ENCODE measurements at regions not wholly inside any gene's neighbourhood (a gene's known extent, or its start where the extent isn't known, plus 50 kb on each side); places are given as distances from the start of the nearest gene placed in this dataset.

DNA sequence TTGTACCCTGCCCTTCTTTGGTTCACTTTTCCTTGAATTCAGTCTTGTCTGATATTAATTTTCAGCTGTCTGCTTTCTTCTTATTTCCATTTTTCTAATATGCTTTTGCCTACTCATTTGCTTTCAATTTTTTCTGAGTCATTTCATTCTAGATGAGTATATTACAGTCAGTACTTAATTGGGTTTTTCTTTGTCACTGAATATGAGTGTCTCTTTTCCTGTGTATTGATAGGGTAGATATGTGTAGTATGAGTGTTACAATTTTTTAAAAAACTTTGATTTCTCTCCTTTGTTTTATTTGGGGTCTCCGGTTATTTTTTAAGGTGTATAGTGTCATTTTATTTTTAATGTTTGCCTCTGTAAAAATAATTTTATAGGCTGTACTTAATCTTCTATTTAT, 222.2 kb downstream of the IDS start:
- Histone ChIP-seq H3K27ac (no peak overlapping the region), H3K4me2 (no peak overlapping the region), H3K36me3 (no peaks in the 10 kb centered on the region), H3K9me3 (no peaks in the 10 kb centered on the region), H3K9ac (no peak overlapping the region), H3K4me3 (no peak overlapping the region), H4K20me1 (no peaks in the 10 kb centered on the region), H3K4me1 (peaks cover 6% of the 10 kb centered on the region; the same call in 1 of the 2 replicates), H3K27me3 (no peaks in the 10 kb centered on the region)
- no peak for TF ChIP-seq Cebpa-rat (IDR thresholded peaks at IDR 0.05)

DNA sequence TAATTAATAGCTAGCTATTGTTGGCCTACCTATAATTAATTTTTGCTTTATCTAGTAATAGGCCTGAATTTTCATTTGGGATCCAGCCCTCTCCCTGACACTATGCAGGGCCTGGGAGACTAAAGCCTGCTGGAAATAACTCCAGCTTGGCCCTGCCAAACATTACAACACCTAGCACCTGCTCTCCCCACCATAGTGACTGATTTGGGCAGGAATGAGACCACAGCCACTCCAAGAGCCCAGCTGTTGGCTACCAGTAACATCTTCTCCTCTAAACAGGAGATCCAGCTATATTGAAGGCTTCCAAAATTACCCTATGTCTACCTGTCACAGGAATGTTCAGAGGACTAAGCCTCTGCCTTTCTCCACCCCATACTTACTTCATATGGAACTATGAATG, 225.1 kb downstream of the IDS start:
- Histone ChIP-seq H3K4me3 (no peak overlapping the region), H3K9ac (no peak overlapping the region), H4K20me1 (no peaks in the 10 kb centered on the region), H3K36me3 (no peaks in the 10 kb centered on the region), H3K9me3 (no peaks in the 10 kb centered on the region), H3K4me1 (no peaks in the 10 kb centered on the region), H3K27me3 (no peaks in the 10 kb centered on the region), H3K4me2 (no peak overlapping the region), H3K27ac (no peak overlapping the region)
- TF ChIP-seq Cebpa-rat (IDR thresholded peaks at IDR 0.05): no peak

DNA sequence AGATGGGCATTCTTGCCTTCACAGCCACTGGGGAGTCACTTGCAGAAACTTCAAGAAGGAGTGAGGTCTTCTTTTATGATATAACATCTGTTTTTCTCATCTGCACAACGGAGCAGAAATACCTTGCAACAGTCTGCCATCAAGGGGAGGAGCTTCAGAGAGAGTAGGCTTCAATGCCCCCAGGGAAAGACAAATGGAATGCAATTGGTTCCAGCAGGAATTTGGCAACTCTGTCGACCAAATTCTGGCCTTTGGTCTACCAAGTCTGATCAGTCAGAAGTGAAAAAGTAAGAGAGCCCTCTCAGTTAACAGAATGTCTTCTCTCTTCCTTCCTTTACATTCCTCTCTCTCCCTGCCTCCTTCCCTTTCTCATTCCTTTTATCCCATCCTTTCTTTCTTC, 229.3 kb downstream of the IDS start:
- Histone ChIP-seq H3K9ac (no peak overlapping the region), H3K4me3 (no peak overlapping the region), H3K27me3 (no peaks in the 10 kb centered on the region), H3K27ac (no peak overlapping the region), H3K4me2 (no peak overlapping the region), H3K9me3 (no peaks in the 10 kb centered on the region), H3K36me3 (no peaks in the 10 kb centered on the region), H3K4me1 (no peaks in the 10 kb centered on the region), H4K20me1 (no peaks in the 10 kb centered on the region)
- no peak for TF ChIP-seq Cebpa-rat (IDR thresholded peaks at IDR 0.05)

DNA sequence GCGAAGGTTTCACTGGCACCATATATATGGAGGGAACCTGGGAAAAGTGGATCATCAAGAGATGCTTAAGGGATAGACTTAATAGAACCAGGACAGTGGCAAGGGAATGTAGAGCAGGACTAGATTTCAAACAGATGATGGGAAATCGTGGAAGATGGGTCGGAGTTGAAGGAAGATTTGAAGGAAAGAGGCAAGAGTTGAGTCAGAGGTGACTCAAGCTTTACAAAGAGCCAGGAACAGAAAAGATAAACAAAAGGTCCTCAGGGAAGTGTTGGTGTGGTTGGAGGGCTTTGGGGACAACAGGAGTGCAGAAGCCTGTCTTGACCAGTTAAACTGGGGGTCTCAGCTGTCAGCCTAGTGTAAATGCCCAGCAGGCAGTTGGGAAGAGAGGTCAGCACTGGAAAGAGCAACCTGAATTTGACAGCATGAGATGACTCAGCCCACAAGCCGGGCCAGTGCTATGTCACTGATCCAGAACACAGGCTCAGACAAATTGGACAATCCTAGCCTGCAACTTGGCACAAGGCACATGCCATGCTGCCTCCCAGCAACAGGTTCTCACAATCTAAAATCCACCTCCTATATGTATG, 230.5 kb downstream of the IDS start:
- no peaks in the 10 kb centered on the region for H3K9me3 ChIP-seq
- TF ChIP-seq Cebpa-rat (IDR thresholded peaks at IDR 0.05): no peak
- H3K27me3 ChIP-seq: no peaks in the 10 kb centered on the region
- no peak overlapping the region for H3K4me2 ChIP-seq
- H3K36me3 ChIP-seq: no peaks in the 10 kb centered on the region
- H3K9ac ChIP-seq: no peak overlapping the region
- no peaks in the 10 kb centered on the region for H3K4me1 ChIP-seq
- H4K20me1 ChIP-seq: no peaks in the 10 kb centered on the region
- no peak overlapping the region for H3K27ac ChIP-seq
- H3K4me3 ChIP-seq: no peak overlapping the region

DNA sequence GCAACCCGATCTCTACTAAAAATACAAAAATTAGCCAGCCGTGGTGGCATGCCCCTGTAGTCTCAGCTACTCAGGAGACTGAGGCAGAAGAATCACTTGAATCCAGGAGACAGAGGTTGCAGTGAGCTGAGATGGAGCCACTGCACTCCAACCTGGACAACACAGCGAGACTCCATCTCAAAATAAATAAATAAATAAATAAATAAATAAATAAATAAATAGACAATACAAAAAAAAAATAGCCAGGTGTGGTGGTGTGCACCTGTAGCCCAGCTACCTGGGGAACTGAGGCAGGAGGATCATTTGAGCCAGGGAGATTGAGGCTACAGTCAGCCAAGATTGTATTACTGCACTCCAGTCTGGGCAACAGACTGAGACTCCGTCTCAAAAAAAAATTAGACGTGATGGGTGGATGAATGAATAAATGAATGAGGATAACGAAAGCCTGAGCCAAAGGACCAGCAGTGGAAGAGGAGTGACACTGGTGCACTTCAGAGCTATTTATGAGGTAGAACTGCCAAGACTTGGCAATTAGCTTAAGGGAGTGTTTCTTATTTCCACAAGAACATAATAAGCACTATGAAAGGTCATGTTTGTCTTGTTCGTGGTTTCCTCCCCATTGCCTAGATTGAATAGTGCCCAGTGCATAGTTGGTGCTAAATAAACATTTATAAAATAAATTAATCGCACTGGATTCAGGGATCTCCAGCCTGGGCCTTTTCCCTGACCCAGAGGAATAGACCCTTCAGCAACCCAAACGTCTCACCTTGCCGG, 232.2 kb downstream of the IDS start:
- Histone ChIP-seq H3K27me3 (no peaks in the 10 kb centered on the region), H3K4me3 (no peak overlapping the region), H3K9me3 (no peaks in the 10 kb centered on the region), H3K4me1 (no peaks in the 10 kb centered on the region), H3K27ac (no peak overlapping the region), H3K9ac (no peak overlapping the region), H4K20me1 (no peaks in the 10 kb centered on the region), H3K36me3 (no peaks in the 10 kb centered on the region), H3K4me2 (no peak overlapping the region)
- no peak for TF ChIP-seq Cebpa-rat (IDR thresholded peaks at IDR 0.05)

DNA sequence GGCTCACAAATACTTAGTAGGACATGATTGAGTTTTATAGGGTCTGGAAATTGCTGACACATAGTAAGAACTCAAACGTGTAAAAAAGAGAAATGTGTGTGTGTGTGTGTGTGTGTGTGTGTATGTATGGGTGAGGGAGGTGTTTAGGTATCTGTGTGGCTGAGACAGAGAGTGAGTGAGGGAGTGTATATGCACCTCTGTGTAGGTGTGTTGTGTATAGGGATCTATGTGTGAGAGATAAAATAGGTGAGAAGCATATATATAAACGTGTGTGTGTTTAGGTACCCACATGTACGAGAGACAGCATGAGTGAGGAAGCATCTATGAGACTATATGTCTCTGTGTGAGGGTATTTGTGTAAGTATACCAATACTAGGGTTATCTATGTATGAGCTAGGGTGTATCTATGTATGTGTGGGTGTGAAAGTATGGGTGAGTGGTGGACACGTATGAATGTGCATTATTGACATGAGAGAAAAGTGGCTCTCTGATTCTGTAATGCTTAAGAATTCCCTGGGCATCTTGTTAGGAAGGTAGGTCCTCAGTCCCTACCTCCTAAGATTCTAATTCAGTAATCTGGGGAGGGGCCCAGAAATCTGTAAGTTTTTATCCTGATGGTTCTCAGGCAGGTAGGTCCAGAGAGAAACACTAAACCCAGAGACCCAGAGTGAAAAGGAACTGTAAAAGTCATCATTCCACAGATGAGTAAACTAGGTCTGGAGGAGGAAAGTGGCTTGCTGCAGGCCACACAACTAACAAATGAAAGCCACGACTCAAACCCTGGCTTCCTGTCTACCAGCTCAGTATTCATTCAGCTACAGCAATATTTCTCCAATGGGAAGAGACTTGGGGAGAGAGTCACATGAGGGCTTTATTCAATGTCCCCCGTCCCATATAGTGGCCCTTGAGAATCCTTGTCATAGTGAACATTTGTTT, 237.0 kb downstream of the IDS start:
- Histone ChIP-seq H3K27me3 (no peaks in the 10 kb centered on the region), H4K20me1 (no peaks in the 10 kb centered on the region), H3K9ac (no peak overlapping the region), H3K4me2 (no peak overlapping the region), H3K4me3 (no peak overlapping the region), H3K27ac (no peak overlapping the region), H3K36me3 (no peaks in the 10 kb centered on the region), H3K9me3 (peaks cover 10% of the 10 kb centered on the region; the same call in 1 of the 2 replicates), H3K4me1 (no peaks in the 10 kb centered on the region)
- TF ChIP-seq Cebpa-rat (IDR thresholded peaks at IDR 0.05): no peak

DNA sequence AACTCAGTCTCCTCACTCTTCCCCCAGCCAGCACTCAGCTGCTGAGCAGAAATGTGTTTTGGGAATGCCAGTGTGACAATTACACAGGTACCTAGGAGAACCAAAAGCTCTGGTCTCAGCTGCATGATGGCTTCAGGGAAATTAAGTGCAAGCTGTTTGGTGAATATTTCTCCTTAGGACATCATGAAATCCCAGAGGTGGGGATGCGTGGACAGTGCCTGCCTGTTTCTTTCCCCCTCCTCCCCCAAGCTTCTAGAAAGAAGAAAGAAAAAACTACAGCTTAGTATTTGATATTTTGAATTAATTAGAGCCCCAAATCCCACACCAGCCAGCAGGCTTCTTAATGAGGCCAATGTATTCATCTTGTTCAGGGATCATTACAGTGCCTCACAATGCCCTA, 243.0 kb downstream of the IDS start:
- H3K9me3 ChIP-seq: peaks cover 10% of the 10 kb centered on the region; the same call in 1 of the 2 replicates
- no peaks in the 10 kb centered on the region for H3K27me3 ChIP-seq
- no peaks in the 10 kb centered on the region for H3K36me3 ChIP-seq
- no peaks in the 10 kb centered on the region for H3K4me1 ChIP-seq
- no peaks in the 10 kb centered on the region for H4K20me1 ChIP-seq
- no peak overlapping the region for H3K4me3 ChIP-seq
- no peak for TF ChIP-seq Cebpa-rat (IDR thresholded peaks at IDR 0.05)
- no peak overlapping the region for H3K4me2 ChIP-seq
- H3K9ac ChIP-seq: no peak overlapping the region
- H3K27ac ChIP-seq: no peak overlapping the region

DNA sequence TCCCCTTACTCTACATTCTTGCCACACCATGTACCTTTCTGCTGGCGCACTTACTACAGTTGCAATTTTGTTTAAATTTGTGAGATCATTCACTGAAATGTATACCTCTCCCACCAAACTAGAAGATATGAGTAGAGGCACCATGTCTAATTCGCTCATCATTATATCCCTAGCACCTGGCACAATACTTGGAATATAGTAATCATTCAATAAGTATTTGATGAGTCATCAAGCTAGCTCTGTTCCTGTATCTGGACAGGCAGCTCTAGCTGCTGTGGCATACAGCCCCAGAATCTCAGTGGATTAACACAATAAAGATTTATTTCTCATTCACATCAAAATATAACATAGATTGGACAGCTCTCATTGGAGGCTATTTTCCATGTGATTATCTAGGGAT, 245.9 kb downstream of the IDS start:
- H3K9ac ChIP-seq: no peak overlapping the region
- H3K27me3 ChIP-seq: no peaks in the 10 kb centered on the region
- no peaks in the 10 kb centered on the region for H3K36me3 ChIP-seq
- no peak for TF ChIP-seq Cebpa-rat (IDR thresholded peaks at IDR 0.05)
- H3K4me1 ChIP-seq: 0 out of 2 replicates have a peak, but pooled peaks cover 6% of the 10 kb centered on the region
- no peak overlapping the region for H3K4me2 ChIP-seq
- no peaks in the 10 kb centered on the region for H4K20me1 ChIP-seq
- H3K27ac ChIP-seq: no peak overlapping the region
- peaks cover 3% of the 10 kb centered on the region; the same call in 1 of the 2 replicates for H3K9me3 ChIP-seq
- H3K4me3 ChIP-seq: no peak overlapping the region

DNA sequence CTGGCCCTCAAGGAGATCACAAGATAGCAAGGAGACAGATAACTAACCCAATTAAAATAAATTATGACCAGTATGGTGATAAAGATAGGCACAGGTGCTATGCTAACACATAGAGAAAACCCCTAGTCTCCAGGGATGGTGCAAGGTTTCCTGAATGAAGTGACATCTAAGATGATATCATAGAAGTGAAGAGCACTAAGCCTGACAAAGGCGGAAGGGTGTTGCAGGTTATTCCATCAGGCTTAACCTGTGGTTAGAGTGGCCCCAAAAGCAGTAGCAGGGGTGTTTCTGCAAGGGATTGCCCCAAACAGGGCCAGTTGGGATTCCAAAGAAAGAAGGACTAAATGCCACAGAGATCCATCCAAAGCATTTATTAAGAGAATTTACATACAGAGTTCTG, 249.2 kb downstream of the IDS start:
- Histone ChIP-seq H3K4me2 (no peak overlapping the region), H3K4me1 (peaks cover 10% of the 10 kb centered on the region; the same call in 1 of the 2 replicates), H3K9me3 (0 out of 2 replicates have a peak, but pooled peaks cover 6% of the 10 kb centered on the region), H3K27ac (no peak overlapping the region), H3K36me3 (no peaks in the 10 kb centered on the region), H3K27me3 (no peaks in the 10 kb centered on the region), H4K20me1 (no peaks in the 10 kb centered on the region), H3K9ac (no peak overlapping the region), H3K4me3 (no peak overlapping the region)
- TF ChIP-seq Cebpa-rat (IDR thresholded peaks at IDR 0.05): no peak
